HG03378 (cell line): ENCODE measurements at regions not wholly inside any gene's neighbourhood (a gene's known extent, or its start where the extent isn't known, plus 50 kb on each side); places are given as distances from the start of the nearest gene placed in this dataset.

Experiments
- ATAC-seq: cut with Tn5 transposase; IDR thresholded peaks from one replicate; pipeline ENCODE4 v1.9.1; 2021; ENCODE audit warnings: mild to moderate bottlenecking, moderate library complexity; ENCODE audit not compliant: unreplicated experiment

DNA sequence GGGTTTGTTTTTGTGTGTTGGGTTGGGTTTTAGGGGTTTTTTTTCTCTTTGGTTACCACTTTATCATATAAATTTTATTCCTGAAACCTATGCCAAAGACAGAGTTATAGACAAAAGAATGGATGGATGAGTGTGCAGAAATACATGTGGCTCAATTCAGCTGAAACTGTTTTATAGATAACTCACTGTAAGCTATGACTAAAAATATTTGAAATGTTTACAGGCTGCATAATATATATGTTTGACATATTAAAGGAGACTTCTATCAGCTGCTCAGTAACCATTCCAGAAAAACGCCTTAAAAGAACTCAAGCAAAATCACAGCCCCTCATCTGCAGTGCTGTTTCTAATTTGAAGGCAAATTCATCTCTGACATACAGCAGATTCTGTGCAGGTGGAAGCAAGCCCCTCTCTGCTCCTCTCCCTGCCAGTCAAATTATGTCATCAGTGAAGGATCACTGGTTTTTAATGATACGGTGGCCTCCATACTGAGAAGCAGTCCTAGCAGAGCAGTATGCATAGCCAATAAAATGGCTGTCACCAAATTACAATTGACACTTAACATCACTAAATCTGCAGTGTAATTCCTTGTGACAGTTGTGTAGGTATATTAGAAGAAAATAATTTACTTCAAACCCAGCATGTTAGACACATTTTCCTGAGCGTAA lies 301.6 kb downstream of the NR2F1-AS1 start:
- no peak for ATAC-seq

DNA sequence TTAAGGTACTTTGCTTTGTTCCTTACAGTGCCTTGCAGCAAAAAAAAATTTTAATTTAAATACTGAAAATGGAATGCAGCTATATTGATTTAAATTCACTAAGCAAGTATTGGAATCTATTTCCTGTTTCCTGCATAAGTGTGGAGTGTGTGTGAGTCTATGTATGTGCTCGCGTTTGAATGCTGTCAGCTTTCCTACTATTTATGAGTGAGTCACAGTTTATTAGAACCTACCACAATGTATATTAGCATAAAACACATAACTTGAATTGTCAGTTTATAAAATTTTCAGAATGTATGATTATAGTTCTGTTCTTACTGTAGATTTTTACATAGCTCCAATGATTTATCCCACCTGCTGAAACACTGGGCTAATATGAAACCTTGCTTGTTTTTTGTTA lies 302.1 kb downstream of the NR2F1-AS1 start:
- no peak for ATAC-seq

- ATAC-seq = no peak
These were observed 304.0 kb downstream of the NR2F1-AS1 start for GRCh38 chr5:93277051-93277450.

GRCh38 chr5:93275376-93275775 lies 305.6 kb downstream of the NR2F1-AS1 start:
- no peak for ATAC-seq

- ATAC-seq = no peak
These were observed 306.7 kb downstream of the NR2F1-AS1 start for GRCh38 chr5:93274291-93274690.

- ATAC-seq = no peak
These were observed 307.8 kb downstream of the NR2F1-AS1 start for GRCh38 chr5:93273176-93273575.

- ATAC-seq = no peak
These were observed 308.9 kb downstream of the NR2F1-AS1 start for GRCh38 chr5:93272108-93272507.

- ATAC-seq = no peak
These were observed 313.3 kb downstream of the NR2F1-AS1 start for GRCh38 chr5:93267736-93268135.

- no peak for ATAC-seq
These were observed 313.7 kb downstream of the NR2F1-AS1 start for GRCh38 chr5:93267276-93267675.

DNA sequence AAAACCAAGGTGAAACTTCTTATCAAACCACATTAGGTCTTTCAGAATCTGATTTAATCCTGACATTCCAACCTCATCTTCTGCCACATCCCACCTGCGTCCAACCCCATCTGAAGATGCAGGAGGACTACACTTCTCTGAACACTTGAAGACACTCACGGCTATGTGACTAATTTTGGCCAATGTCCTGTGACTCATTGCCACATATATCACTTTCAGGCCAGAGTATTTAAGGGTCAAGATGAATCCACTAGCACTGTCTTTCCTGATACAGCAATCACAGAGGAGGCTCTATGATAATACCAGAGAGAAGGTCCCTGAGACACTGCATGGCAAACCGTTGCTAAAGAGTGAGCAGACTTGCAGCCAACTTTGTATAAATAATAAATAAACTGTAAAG lies 323.4 kb downstream of the NR2F1-AS1 start:
- ATAC-seq = no peak

GRCh38 chr5:93255796-93256195 lies 325.2 kb downstream of the NR2F1-AS1 start:
- no peak for ATAC-seq

- ATAC-seq = no peak
These were observed 328.9 kb downstream of the NR2F1-AS1 start for GRCh38 chr5:93252165-93252564.

DNA sequence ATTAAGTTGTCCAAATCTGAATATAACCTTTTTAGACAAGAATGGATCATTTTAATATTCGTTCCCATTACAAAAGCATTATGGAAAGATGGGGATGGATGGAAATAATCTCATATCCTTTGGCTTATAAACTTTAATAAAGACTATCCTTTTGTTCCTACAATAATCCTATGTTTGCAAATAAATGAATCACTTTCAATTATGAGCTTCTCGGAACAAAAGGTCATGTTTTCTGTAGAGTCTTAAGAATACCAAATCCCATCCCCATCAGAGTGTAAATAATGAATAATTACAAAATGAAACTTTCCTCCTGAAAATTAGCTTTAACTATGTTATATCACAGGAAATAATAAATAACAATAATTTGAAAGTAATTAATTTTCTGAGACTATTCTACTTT lies 329.7 kb downstream of the NR2F1-AS1 start:
- ATAC-seq = no peak

GRCh38 chr5:93250424-93250823 lies 330.6 kb downstream of the NR2F1-AS1 start:
- no peak for ATAC-seq

- ATAC-seq = no peak
These were observed 331.2 kb downstream of the NR2F1-AS1 start for GRCh38 chr5:93249651-93250289.

DNA sequence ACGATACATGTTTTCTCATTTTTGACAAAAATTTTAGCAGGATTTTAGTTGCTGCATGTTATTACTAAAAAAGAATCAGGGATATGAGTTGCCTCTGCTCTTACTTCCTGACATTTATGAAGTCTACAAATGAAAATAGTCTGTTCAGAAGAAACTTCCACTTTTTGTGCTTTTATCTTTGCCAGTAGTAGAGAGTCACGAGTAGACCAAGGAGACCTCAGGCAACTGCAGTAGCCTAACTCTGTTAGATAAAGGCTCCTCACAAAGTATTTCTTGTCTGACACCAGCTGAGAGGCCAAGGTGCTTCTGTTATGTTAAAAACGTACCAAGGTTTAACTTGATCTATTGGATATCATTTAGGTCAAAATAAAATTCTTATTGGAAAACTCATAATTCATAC lies 333.9 kb downstream of the NR2F1-AS1 start:
- ATAC-seq = no peak

- ATAC-seq = no peak
These were observed 334.7 kb downstream of the NR2F1-AS1 start for GRCh38 chr5:93246090-93246855.

- ATAC-seq = no peak
These were observed 335.8 kb downstream of the NR2F1-AS1 start for GRCh38 chr5:93245226-93245625.

DNA sequence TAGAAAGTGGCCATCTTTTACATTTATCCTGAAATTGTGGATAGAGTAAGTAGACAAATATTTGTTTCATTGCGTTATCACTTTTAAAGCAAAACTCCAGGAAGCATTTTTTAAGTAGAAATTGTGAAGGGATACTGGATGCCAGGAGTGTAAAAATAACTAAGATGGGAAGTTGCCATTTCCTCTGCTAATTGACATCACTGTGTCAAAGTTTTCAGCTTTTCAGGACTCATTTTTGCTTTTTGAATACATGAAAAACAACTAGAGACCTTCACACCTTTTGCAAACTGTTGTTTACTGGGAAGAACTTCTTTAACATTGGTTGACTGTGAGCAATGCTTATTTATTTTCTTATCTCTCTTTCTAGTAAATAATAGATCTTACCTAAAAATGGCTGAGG lies 337.5 kb downstream of the NR2F1-AS1 start:
- ATAC-seq = no peak

DNA sequence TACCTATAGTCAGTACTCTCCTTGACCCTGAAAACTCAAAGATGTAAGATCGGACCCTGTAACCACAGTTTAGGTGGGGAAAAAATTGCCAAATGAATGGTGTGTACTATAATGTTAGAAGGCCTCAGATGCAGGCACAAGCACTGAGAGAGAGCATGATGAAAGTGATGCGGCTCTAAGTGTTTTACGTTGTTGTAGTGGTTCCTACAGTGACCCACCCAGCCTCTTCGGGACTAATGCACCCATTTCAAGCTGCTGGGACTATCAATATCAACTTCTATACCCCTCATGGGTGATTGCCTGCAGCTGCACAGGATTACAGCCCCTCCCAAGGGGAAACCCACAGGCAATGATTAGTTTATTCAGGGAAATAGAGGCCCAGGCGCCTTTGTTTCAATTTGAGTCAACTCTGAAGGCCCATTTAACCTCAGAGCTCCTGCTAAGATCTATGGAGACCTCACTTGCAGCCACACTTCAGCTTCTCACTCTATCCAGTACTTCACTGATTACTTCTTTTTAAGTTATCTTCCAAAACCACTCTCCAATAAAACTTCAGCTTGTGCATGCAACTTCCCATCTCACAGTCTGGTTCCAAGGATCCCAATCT lies 340.7 kb downstream of the NR2F1-AS1 start:
- ATAC-seq = no peak

- no peak for ATAC-seq
These were observed 344.1 kb downstream of the NR2F1-AS1 start for GRCh38 chr5:93236807-93237421.
